GM19467 (cell line): ENCODE measurements at regions not wholly inside any gene's neighbourhood (a gene's known extent, or its start where the extent isn't known, plus 50 kb on each side); places are given as distances from the start of the nearest gene placed in this dataset.
A peak's percentile ranks its signal among the peaks of the same experiment; 100 is the strongest.
"Not testable (repeated sequence)": the region's sequence is repeated elsewhere in the genome, so short reads cannot be mapped to it uniquely, and the experiment has no call there.

ENCODE experiments used
- ATAC-seq: cut with Tn5 transposase; IDR thresholded peaks from one replicate; pipeline ENCODE4 v1.9.1; 2021; ENCODE audit warnings: mild to moderate bottlenecking, moderate library complexity; ENCODE audit not compliant: unreplicated experiment

GRCh38 chr6:165010556-165011535 lies 298.6 kb downstream of the C6orf118 start:
- no peak for ATAC-seq

DNA sequence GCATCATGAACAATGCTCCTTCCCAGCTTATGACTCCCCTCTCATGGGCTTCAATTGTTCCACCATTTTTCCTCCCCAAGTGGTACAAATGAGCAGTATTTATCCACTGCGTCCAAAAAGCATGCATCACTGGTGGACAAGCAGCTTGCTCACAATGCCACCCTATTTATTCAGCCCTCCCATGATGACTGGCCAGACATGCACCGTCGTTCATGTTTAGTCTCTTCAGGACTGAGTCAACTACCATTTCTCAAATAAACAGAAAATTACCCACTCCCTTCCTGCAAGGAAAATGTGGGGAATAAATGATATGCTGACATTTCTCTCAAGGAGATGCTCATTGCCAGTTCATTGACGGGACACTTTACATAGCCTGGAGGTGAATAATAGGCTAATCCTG lies 300.4 kb downstream of the C6orf118 start:
- ATAC-seq: no peak

GRCh38 chr6:165002866-165003265 lies 306.5 kb downstream of the C6orf118 start:
- ATAC-seq: no peak

DNA sequence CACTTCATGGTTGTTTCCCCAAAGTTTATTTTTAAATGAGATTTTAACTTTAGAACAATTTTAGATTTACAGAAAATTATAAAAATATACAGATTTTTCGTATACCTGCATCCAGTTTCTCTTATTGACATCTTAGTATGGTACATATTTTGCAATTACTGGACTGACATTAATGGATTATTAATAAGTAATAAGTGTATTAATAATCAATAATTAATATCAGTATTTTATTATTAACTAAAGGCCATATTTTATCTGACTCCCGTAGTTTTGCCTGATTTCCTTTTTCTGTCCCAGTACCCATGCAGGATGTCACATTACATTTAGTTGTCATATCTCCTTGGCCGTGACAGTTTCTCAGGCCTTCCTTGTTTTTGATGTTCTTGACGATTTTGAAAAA lies 307.0 kb downstream of the C6orf118 start:
- ATAC-seq: no peak

- ATAC-seq: no peak
These were observed 307.8 kb downstream of the C6orf118 start for GRCh38 chr6:165001502-165002157.

GRCh38 chr6:164998297-164998696 lies 311.1 kb downstream of the C6orf118 start:
- ATAC-seq: no peak

DNA sequence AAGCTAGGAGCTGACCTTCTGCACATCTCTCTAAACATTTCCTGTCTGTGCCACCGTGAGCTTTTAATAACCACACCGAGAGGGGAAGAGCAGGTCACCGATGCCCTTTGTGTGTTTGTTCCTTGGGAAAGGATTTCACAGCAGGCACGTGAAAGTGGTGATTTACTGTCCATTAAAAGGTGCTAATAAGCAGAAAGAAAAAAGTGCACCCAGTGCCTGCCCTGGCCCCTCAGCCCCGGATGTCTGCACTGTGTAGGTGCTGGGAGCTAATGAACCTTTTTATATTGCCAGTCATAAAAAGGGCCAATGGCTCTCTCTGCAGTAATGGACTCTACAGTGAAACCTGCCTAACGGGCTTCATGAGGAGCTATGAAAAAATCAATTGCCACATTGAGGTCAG lies 312.6 kb downstream of the C6orf118 start:
- ATAC-seq: no peak

- ATAC-seq: no peak
These were observed 317.8 kb downstream of the C6orf118 start for GRCh38 chr6:164991573-164991972.

- no peak for ATAC-seq
These were observed 318.5 kb downstream of the C6orf118 start for GRCh38 chr6:164990901-164991300.

- no peak for ATAC-seq
These were observed 327.0 kb downstream of the C6orf118 start for GRCh38 chr6:164982389-164982788.

DNA sequence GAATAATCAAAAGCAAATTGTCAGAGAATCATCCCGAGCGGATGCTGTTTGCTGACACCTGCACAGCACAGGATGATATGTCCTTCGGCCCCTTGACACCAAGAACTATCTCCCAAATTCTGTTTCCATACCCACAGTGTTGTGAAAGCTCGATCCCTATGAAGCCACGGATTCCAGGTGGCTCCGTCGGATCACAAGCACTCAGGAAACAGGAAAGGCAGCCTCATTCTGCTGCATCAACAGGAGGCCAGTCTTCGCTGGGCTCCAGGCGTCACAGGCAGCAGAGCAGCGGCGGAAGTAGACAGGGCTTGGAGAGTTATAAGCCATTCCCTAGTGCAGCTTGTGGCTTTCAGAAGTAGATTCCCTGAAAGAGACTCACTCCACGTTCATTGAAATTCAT lies 342.3 kb downstream of the C6orf118 start:
- ATAC-seq: no peak

DNA sequence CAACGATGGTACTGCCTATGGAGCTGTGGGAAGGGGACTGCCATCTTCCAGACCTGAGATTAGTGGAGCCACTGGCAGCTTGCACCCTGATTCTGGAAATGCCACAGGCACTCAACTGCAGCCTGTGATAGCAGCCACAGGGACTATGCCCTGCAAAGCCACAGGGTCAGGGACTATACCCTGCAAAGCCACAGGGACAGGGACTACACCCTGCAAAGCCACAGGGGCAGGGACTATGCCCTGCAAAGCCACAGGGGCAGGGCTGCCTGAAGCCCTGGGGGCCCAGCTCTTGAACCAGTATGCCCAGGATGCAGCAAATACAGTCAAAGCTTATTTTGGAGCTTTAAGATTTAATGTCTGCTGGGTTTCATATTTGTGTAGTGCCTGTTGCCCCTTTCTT lies 346.6 kb downstream of the C6orf118 start:
- ATAC-seq: no peak

- ATAC-seq: no peak
These were observed 362.2 kb downstream of the C6orf118 start for GRCh38 chr6:164947164-164947563.

DNA sequence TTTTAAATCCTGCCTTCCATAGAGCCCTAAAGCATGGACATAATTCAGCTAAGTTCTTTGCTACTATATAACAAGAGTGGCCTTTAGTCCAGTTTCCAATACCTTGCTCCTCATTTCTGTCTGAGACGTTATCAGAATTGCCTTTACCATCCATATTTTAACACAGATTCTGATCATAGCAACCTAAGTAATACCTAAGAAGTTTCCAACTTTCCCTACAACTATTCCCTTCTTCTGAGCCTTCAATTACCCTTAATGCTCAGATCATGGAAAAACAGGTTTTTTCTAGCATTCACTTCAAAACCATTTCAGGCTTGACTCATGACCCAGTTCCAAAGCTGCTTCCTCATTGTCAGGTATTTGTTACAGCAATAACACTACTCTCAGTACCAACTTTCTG lies 367.1 kb downstream of the C6orf118 start:
- no peak for ATAC-seq

- not testable (repeated sequence) for ATAC-seq
These were observed 376.1 kb downstream of the C6orf118 start for GRCh38 chr6:164933238-164933794.

DNA sequence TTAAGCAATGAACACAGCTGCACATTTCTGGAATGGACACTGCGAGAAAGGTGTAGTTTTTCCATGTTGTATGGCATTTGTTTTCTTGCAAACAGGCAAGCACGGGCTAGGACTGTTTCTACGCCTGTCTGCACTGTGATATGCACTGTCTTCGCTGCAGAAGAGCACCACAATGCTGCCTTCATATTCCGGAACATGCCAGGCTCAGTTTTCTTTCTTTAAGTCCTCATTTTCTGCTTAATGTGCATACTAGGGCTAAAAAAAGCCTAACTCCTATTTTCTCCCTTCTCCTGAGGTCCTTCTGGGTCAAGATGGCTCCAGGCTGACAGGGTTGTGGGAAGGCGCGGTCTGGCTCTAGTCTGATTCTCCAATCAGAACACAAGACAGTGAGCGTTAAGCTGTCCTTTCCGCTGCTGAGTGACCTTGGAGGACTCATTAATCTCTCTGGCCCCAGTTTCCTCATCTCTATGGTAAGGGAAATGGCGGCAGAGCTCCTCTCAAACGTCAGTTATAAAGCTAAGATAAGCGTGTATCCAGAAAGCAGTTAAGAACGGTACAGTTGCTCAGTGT lies 379.9 kb downstream of the C6orf118 start:
- ATAC-seq: no peak

GRCh38 chr6:164928728-164929407 lies 380.5 kb downstream of the C6orf118 start:
- ATAC-seq: no peak

GRCh38 chr6:164928057-164928727 lies 381.2 kb downstream of the C6orf118 start:
- ATAC-seq: no peak

DNA sequence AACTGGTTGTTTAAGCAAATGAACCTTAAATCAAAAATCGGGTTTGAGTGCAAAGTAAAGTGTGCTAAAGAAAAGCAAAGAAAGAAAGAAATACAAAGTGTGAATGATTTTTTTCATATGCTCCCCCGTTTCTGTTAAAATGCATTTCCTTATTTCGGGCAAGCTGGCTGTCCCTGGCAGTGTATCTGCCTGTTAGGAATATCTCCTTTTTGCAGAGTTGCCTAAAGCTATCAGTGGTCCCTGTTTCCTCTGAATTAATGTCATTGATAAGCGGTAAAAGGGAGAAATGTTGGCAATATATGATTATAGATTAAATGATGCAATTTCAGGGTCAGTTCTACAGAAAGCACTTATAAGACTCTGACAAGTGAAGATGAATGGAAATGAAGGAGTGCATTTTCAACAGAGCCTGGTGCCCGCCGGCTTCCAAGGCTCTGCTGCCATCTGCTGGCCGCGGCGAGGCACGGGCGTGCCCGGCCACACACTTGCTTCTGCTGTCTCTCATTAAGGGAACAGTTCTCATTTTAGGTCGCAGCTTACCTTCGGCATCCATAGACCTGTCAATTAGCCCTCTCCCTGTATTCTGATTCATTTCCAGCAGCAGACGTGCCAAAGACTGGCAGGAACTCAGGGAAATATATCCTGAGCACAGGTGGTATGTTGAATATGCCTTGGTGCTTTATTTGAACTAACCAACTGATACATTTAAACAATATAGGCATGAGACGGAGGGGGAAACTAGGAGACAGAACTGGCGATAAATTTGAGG lies 381.9 kb downstream of the C6orf118 start:
- peak; percentile 79 for ATAC-seq

- ATAC-seq: no peak
These were observed 382.7 kb downstream of the C6orf118 start for GRCh38 chr6:164926686-164927085.
